GM21717 (cell line): ENCODE measurements at regions not wholly inside any gene's neighbourhood (a gene's known extent, or its start where the extent isn't known, plus 50 kb on each side); places are given as distances from the start of the nearest gene placed in this dataset.

ENCODE experiments used
- ATAC-seq: cut with Tn5 transposase; IDR thresholded peaks from one replicate; pipeline ENCODE4 v1.9.1; 2021; ENCODE audit warnings: mild to moderate bottlenecking, moderate library complexity; ENCODE audit not compliant: unreplicated experiment

DNA sequence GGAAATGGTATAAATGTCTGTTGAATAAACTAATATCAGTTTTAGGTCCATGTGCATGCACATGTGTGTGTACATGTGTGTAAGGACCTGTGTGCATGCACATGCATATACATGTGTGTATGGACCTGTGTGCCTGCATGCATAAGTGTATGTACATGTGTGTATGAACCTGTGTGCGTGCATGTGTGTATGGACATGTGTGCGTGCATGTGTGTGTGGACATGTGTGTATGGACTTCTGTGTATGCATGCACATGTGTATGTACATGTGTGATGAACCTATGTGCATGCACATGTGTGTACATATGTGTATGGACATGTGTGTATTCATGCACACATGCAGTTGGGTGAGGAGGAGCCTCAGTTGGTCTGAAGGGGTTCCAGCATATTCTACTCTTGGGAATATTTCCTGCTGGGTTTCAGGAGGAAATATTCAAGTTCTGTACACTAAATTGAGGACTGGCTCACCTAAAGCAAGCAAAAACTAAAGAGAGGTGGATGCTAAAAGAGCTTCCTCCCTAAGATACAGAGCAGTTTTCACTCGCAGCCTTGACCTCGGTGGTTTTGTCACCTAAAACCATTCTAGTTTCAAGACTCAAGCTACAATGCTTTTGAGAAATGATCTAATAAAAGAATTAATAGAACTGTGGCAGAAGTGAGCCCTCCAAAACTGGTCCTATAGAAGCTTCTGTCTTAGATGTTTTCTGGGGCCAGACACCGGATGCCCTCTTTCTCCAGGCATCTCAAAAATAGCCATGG, 742.8 kb downstream of the MAFB start:
- no peak for ATAC-seq

- no peak for ATAC-seq
Observed at GRCh38 chr20:39944861-39945260, 744.2 kb downstream of the MAFB start.

DNA sequence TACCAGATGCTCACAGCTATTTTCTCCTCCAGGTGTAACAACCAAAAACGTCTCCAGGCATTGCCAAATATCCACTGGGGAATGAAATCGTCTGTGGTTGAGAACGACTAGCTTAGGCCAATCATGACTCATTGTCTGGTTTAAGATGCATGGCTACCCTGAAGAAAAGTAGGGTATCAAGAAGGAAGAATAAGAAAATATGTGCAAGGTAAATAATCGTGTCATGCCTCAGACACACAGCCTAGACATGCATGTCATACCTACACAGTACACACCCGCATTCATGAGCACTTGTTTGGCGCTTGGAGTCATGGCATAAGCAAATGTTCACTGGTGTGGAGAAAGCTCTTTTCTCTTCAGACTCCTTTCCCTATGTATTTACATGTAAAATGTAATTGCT, 745.7 kb downstream of the MAFB start:
- no peak for ATAC-seq

- no peak for ATAC-seq
Observed at GRCh38 chr20:39941245-39941644, 747.8 kb downstream of the MAFB start.

GRCh38 chr20:39939241-39939865, 749.7 kb downstream of the MAFB start:
- no peak for ATAC-seq

DNA sequence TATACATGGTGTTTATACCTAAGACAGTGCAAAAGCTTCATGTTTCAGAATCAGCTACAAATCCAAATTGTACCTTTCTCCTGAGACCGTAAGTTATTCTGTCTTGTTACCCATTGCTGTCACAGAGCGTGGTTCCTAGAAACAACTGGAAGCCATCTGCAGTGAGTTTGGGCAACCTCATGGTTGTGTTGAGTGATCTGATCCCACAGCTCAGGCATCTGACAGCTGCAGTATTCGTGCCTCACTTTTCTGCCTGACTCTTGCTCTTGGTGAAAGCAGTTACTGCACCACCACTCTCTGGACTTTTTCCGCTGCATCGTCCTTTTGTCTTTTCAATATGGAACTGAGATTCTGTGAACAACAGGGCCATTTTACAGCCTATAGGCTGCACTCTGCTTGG, 752.6 kb downstream of the MAFB start:
- ATAC-seq, result no peak

DNA sequence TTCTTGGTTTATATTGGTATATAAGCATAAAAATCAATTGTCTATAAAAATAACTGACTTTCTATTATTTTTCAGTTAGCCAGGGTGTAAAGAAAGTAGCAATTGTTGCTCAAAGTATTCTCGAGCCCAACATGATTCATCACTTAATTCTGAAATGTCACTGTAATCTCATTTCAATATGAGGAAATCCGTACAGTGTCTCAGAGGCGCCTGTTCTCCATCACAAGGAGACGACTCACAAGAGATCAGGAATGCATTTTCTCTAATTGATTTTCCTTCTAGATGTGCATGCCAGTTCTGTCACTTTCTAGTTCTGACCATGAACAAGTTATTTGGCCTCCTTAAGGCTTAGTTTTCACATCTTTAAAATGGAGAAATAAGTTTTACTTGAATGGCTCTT, 753.1 kb downstream of the MAFB start:
- ATAC-seq, result no peak

DNA sequence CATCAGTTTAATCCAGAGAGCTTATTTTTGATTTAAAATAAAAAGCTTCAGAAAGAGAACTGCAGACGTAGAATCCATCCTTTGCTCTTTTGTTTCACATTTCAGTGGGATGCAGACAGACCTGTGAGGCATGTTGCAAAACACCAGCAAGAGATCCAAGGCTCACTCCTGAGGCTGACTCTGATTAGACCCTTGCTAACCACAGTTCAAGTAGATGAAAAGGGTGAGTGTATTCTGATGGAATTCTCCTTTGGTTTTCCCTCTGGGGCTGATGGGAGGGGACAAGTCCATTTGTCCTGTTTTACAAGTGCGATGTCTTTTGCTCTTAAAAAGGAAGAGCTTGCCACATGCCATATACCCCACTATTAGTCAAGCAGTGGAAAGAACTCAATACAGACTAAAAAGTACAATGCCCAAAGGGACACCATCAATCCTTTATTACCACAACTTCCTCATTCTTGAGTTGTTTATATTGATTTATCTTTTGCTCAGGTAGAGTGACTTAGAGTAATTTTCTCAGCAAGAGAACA, 772.7 kb downstream of the MAFB start:
- ATAC-seq, result no peak

DNA sequence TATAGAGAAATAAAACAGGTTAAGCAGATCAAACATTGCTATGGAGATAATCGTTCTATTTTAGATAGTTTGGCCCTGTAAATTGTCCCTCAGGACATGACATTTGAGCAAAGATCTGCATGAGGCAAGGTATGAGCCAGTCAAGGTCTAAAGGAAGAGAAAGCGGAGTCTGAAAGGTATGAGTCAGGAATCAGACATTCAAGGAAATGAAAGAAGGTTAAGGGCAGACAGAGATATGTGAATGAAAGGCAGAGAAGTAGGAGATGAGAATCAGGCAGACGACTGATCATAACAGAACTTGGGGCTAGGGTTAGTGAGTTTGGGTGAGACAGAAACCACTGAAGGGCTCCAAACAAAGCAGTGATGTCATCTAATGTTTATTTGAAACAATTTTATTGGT, 775.8 kb downstream of the MAFB start:
- no peak for ATAC-seq

- ATAC-seq, result no peak
Observed at GRCh38 chr20:39911497-39911896, 777.5 kb downstream of the MAFB start.

DNA sequence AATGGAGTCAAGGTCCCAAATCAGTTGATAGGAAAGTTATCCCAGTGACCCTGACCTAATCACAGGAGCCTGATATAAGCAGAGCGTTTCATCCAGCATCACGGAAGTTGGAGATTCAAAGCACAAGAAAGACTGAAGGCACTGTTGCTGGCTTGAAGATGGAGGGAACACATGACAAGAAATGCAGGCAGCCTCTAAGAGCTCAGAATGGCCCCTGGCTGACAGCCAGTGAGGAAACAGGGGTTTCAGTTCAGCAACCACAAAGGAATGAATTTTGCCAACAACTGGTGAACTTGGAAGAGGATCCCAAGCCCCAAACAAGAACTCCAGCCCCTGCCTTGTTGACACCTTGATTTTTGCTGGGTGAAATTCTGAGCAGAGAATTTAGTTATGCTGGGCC, 778.5 kb downstream of the MAFB start:
- ATAC-seq, result no peak

DNA sequence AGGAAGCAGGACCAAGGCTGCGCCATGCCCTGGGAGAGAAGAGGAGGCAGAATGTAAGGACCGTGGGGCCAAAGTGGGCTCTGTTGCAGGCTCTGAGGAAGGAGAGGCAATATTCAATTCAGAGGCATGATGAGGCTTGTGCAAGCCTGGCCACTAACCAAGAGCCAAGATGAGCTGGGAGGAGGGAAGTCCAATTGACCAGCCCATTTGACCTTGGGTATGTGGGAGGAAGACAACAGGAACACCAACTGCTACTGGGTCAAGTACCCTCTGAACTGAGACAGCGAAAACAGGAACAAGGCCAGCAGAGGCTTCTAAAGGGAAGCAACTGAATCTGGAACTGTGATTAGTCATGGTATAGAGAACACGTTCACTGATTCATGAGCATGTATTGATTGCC, 779.6 kb downstream of the MAFB start:
- ATAC-seq, result no peak

DNA sequence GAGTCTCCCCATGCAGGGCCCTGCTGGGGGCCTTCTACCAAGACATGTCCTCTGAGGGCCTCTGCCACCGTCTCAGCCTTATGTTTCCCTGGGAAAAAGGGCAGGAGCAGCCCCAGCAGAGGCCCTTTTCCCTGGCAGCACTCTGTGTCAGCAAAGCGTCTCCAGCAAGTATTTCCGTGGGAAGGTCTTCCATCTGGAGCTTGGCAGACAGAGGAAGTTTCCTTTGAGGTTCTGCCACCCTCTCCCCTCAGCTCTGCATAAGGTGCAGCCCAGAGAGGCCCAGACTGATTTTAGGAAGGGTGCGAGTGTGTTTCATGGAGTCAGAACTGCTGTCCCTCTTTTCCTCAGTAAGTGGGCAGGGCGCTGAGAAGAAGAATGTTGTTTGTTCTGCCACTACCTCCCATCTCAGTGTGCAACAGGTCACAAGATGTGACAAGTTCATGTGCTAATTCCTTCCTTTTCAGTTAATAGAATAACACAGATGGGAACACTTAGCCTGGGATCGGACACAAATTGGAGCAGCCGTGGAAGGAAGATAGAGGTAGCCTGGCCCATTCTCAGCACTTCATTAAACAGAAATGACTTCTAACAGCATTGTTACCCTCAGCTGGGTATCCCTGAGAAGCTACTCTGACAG, 784.4 kb downstream of the MAFB start:
- no peak for ATAC-seq

DNA sequence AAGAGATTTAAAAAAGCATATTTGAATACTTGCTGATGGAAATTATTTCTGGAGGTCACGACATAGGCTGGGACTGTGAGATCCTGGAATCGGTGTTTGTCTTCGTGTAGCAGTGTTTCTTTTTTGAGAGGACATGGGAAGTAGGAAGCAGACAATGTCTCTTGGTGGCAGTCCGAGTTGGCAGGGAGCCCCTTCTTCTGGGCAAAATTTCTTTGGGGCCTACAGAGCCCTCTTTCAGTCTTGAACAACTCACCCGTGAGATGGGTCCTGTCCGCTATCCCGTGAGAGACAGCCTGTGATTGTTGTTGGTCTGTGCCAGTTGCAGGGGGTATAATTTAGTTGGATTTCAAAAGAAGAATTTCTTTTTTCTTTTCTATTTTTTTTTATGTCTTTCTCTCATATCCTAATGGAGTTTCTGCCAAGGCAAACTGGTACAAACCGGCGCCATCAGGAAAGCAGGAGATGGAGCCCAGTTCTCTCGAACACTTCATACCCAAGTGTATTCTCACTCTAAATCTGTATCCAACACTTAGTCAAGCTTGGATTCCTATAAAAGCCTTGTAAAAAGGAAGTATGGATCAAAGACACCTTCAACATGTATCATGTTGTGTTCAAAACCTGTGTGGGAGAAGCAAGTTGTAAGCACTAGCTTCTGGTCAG, 785.1 kb downstream of the MAFB start:
- no peak for ATAC-seq

DNA sequence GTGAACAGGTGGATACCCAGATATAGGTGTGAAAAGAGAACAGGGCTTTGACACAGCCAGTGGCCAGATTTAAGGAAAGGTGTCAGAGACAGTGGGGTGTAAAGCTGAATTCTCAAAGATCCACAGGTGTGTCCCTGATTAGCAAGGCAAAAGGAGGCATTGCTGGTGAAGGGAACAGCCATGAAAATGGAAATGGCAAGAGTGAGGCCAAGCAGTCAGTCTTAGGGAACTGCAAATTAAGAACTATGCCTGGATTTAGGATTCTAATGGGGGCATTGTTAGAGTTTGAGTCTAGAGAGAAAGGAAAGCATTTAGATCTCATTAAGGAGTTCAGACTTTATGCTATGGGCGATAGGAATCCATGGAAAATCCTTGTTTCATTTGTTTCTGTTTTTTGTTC, 789.2 kb downstream of the MAFB start:
- ATAC-seq, result no peak

- no peak for ATAC-seq
Observed at GRCh38 chr20:39898467-39898852, 790.6 kb downstream of the MAFB start.

- ATAC-seq, result no peak
Observed at GRCh38 chr20:39897781-39898466, 791.1 kb downstream of the MAFB start.

DNA sequence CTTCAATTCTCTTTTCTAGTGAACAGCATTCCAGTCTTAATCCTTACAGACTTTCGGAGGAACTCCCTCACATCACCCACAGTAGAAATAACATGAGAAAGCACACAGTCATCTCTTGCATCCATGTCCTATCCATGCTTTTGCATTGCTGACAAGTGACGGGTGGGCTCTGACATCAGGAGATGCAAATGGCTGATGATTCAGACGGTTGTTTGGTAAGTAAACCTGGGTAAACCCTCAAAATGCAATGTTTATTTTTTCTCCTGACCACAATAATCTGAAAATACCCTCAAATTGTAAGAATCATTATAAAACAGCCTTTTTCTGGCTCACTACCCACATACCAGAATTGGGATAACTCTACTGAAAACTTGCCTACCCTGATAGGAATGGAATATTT, 792.0 kb downstream of the MAFB start:
- ATAC-seq, result no peak

- ATAC-seq, result no peak
Observed at GRCh38 chr20:39894067-39894466, 795.0 kb downstream of the MAFB start.

DNA sequence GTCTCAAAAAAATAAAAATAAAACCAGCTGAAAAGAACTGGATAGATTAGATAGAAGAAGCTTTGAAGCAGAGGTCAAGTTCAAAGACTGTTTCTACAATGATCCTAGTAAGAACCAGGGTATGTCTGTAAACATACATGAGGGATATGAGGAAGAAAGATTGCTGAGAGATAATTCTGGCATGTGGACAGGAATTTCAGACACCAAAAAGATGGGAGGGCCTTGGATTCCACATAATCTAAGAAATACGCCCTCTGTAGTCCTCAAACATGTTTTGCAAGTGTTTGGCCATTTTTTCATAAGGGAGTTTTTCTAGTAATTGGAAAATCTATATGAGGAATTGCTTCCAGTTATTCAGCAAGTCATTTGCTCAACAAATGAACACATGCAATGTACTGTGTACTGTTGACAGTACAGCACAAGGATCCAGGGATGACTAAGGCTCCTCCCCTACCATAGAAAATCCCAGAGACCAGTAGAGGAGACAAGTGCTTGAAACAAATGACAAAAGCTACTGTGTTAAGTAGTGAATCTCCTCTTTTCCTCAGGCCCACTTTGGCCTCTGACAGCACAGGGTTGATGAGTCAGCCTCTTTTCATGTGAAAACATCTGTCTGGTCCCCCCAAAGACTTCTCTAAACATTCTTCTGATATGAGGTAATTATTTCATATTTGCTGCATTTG, 795.9 kb downstream of the MAFB start:
- no peak for ATAC-seq
